ENCODE measurements at regions not wholly inside any gene's neighbourhood (a gene's known extent, or its start where the extent isn't known, plus 50 kb on each side); places are given as distances from the start of the nearest gene placed in this dataset.
"Not testable (repeated sequence)": the region's sequence is repeated elsewhere in the genome, so short reads cannot be mapped to it uniquely, and the experiment has no call there.

DNA sequence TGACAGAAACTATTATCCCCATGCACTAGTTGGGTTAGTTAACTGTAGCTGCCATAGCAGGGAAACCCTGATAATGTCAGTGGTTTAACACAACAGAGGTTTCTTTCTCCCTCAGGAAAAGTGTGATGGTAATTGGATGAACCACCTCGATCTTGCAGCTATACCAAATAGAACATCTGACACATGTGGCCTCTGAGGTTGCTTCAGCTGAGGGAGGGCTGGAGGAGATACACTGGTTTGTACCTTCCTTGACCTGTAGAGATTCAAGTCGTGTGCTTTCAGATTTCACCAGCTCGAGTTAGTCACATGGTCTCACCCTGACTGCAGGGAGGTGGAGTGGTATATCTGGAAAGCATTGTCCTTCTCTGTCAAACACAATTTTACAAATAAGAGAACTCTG is 147.2 kb upstream of the SFRP2 start:
- DNase-seq (ENCODE audit: low spot score) = no peak

DNA sequence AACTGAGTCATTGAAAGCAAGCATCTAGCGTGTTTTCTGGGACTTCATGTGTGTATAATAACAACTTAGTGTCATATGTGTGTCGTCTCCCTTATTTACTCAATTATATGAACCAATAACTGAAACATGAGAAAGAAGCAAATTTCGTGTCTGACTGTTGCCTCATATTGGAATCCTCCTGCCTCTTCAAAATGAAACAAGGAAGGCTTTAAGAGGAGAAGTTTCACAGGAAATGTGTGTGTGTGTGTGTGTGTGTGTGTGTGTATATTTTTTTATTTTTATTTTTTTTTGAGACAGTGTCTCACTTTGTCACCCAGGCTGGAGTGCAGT is 145.8 kb upstream of the SFRP2 start:
- DNase-seq (ENCODE audit: low spot score) = no peak

DNA sequence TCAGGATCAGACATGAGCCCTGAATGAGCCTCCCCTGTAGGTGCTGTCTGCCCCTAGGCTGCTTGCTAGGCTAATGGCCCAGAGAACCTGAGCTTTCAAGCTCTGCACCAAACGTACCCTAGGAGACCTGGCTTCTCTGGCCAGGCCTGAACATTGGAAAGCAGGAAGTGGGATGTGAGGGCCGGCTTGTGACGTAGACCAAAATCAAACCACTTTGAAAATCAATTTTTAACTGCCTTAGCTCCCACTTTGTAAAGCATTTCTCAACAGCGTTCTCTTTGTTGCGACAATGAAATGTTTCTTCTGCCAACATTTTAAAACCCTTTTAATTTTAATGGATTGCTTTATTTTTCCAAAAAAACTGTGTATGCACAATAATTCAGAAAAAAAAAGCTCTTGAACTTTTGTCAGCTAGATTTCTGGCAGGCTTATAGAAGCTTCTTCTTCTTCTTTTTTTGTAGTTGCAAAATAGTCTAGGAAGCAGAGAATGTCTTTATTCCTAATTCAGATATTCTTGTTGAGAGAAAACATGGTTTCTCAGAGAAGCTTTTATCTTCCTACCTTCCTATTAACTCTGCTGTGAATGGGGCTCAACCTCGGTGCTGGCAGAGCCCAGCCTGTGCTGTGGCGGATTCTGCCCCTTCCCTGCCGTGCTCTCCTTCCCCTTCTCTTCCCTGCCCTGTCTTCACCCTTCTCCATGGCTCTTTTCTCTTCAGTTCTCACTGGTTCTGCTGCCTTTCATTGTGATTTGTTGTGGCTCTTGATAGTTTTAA is 145.2 kb upstream of the SFRP2 start:
- DNase-seq (ENCODE audit: low spot score) = no peak

GRCh38 chr4:153931804-153932203 is 142.9 kb upstream of the SFRP2 start:
- DNase-seq (ENCODE audit: low spot score) = no peak

- DNase-seq (ENCODE audit: low spot score) = no peak
Measured at GRCh38 chr4:153929675-153930074, 140.8 kb upstream of the SFRP2 start.

DNA sequence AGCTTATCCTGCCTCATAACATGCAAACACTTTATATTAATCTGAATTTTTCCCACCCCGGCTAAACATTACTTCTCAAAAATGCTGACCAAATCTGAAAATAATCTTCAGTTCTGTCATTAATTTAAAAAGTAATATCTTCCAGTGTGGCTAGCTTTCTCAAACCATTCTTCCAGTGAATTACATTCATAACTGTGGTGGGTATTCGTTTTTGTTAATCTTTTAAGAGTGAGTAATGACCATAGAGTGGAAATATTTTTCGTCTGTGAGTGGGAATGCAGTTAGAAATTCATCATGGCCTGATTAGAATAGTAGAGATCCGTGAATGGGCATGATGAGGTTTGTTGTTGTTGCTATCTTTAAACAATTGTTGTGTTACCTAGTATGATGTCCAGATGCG is 138.6 kb upstream of the SFRP2 start:
- DNase-seq (ENCODE audit: low spot score) = no peak

GRCh38 chr4:153922148-153922547 is 133.3 kb upstream of the SFRP2 start:
- no peak for DNase-seq (ENCODE audit: low spot score)

DNA sequence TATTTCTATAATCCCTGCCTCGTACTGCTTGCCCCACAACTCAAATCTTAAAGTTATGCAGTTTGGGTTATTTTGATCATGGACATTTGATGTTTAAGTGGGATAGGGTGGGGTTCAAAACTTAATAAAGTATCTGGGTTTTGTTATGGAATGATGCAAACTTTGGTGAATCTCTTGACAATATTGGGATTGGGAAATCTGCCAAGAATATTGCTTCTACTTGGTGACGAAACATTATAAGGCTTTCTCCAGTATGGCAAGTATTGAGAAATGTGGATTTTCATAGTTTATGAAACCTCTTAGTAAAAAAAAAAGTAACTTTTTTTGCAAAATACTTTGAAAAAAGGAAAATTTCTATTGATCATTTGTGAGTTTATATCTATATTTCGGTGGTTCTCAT is 130.8 kb upstream of the SFRP2 start:
- DNase-seq (ENCODE audit: low spot score) = no peak

GRCh38 chr4:153916273-153916755 is 127.4 kb upstream of the SFRP2 start:
- no peak for DNase-seq (ENCODE audit: low spot score)

- DNase-seq (ENCODE audit: low spot score) = no peak
Measured at GRCh38 chr4:153912301-153912700, 123.4 kb upstream of the SFRP2 start.

- no peak for DNase-seq (ENCODE audit: low spot score)
Measured at GRCh38 chr4:153909672-153910071, 120.8 kb upstream of the SFRP2 start.

DNA sequence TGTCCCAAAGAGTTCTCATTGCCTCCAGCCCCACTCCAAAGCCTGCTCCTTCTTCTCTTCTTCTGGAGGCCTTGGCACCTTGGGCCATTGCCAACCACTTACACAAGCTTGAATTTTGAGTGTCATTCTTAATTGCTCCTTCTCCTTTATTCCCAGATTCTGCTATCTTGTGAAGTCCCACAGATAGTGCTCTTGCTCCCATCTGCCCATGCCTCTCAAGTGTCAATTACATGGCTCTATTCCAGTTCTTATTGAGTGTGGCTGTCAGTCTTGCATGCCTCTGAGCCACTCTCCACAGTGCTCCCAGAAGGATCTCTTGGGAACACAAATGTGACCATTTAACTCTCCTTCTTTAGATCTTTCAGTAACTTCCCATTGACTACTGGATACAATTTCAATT is 117.3 kb upstream of the SFRP2 start:
- no peak for DNase-seq (ENCODE audit: low spot score)

DNA sequence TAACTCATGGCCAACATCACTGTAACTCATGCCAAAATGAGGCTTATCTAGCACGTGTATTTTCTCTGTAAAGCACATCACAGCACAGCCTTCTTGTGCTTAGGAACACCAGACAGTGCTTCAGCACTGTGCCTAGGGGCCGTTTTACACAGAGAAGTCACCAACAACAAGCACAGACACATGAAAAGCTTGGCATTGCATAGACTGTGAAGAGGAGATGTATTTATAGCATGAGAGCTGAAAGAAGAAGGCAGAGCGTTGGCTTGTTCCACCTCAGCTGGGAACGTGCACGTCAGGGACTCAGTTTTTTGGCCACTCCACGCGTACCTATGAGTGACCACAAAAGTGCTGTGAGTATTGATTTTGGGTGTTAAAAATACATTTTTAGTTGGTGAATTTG is 116.3 kb upstream of the SFRP2 start:
- DNase-seq (ENCODE audit: low spot score) = no peak

DNA sequence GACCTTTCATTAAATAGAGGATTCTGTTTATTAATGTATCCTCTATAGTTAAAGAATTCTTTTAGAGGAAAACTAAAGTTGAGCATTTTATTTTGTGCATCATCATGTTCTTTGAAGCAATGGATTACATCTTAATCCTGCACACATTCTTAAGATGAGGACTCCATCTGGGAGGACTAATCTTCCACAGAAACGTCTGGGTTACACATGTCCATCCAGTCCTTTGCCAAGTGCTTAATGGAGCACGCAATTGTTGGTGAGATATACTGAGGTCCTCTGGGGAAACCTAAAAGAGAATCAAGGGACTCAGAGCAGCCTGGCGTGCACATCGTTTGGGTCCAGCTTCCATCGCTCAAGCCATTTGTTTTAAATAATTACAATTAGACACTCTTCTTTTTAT is 115.1 kb upstream of the SFRP2 start:
- DNase-seq (ENCODE audit: low spot score) = peak; percentile 46

DNA sequence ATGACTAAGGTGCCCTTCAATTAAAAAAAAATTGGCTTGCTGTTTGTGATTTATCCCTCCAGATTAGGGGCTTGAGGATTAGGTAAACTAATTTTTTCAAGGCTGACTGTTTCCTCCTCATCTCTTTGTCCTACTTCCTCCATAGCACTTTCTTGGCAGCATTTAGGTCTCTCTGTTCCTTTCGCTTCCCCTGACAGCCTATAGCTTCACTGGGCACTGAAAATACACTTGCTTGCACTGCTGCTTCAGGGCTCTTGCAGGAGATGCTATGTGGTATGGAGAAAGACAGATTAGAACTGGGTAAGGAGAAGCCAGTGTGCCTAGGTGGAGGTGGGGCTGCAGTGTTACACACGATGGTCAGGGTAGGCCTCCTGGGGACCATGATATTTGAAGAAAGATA is 112.3 kb upstream of the SFRP2 start:
- DNase-seq (ENCODE audit: low spot score) = no peak

GRCh38 chr4:153900426-153900825 is 111.5 kb upstream of the SFRP2 start:
- DNase-seq (ENCODE audit: low spot score) = no peak

GRCh38 chr4:153890761-153891160 is 101.9 kb upstream of the SFRP2 start:
- no peak for DNase-seq (ENCODE audit: low spot score)

GRCh38 chr4:153887217-153887616 is 98.3 kb upstream of the SFRP2 start:
- DNase-seq (ENCODE audit: low spot score) = no peak

GRCh38 chr4:153884325-153884724 is 95.4 kb upstream of the SFRP2 start:
- no peak for DNase-seq (ENCODE audit: low spot score)

DNA sequence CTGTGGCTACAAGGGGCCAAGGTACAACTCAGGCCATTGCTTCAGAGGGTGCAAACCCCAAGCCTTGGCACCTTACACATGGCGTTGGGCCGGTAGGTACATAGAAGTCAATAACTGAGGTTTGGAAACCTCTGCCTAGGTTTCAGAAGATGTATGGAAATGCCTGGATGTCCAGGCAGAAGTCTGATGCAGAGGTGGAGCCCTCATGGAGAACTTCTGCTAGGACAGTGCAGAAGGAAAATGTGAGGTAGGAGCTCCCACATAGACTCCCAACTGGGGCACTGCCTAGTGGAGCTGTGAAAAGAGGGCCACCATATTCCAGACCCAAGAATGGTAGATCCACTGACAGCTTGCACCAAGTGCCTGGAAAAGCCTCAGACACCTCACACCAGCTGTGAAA is 92.1 kb upstream of the SFRP2 start:
- no peak for DNase-seq (ENCODE audit: low spot score)

- no peak for DNase-seq (ENCODE audit: low spot score)
Measured at GRCh38 chr4:153877898-153878297, 89.0 kb upstream of the SFRP2 start.

GRCh38 chr4:153873741-153874140 is 84.9 kb upstream of the SFRP2 start:
- DNase-seq (ENCODE audit: low spot score) = no peak

GRCh38 chr4:153866766-153867165 is 77.9 kb upstream of the SFRP2 start:
- DNase-seq (ENCODE audit: low spot score) = not testable (repeated sequence)

DNA sequence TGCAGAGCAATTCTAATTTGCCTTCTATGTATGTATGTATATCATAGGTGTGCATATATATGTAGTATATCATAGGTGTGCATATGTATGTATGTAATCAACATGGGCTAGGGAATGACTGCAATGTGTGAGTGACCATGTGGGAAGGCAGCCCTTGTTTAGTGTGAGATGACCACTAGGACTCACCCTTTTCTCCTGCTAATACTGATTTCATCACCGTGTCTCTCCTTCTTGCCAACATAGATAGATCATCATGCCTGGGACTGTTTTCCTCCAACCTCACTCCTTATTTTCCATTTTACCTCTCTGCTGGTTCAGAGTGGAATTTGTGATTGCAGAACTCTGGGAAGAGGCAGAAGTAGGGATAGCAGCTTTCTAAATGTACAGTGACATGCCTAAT is 63.6 kb upstream of the SFRP2 start:
- no peak for DNase-seq (ENCODE audit: low spot score)
